HEK293T (cell line): ENCODE measurements at regions not wholly inside any gene's neighbourhood (a gene's known extent, or its start where the extent isn't known, plus 50 kb on each side); places are given as distances from the start of the nearest gene placed in this dataset.

Experiments
- CTCF ChIA-PET: fragments of 350-600 bp; formaldehyde crosslinking; extraction: SDS; loops from one replicate; lab custom pipeline; 2021; ENCODE audit warnings: antibody characterized with exemption, inconsistent platforms; lab: Yijun Ruan, JAX
- POLR2A ChIA-PET: fragments of 350-600 bp; formaldehyde crosslinking; extraction: SDS; loops from one replicate; lab custom pipeline; 2020; ENCODE audit warnings: antibody characterized with exemption, inconsistent platforms; lab: Yijun Ruan, JAX
- DNase-seq: peaks from one replicate; pipeline ENCODE4 v3.0.0; 2012; ENCODE audit warnings: mixed read lengths; ENCODE audit errors: extremely low spot score
- ARNT ChIP-seq: fragments of 450-650 bp; IDR thresholded peaks from 2 replicates; pipeline ENCODE4 v1.6.1; 2017; ENCODE audit warnings: mild to moderate bottlenecking
- BHLHE40 ChIP-seq: fragments of 450-650 bp; IDR thresholded peaks from 2 replicates; pipeline ENCODE4 v1.6.1; 2016; ENCODE audit warnings: mild to moderate bottlenecking, moderate library complexity, borderline replicate concordance
- CTBP1 ChIP-seq: fragments of 450-650 bp; IDR thresholded peaks from 2 replicates; pipeline ENCODE4 v1.6.1; 2016; ENCODE audit warnings: borderline replicate concordance
- ELF4 ChIP-seq: fragments of 450-650 bp; IDR thresholded peaks from 2 replicates; pipeline ENCODE4 v1.6.1; 2017; ENCODE audit warnings: antibody characterized with exemption
- FOXA1 ChIP-seq: fragments of 450-650 bp; IDR thresholded peaks from 2 replicates; pipeline ENCODE4 v1.6.1; 2016; ENCODE audit warnings: mild to moderate bottlenecking
- FOXK2 ChIP-seq: fragments of 450-650 bp; IDR thresholded peaks from 2 replicates; pipeline ENCODE4 v1.6.1; 2016; ENCODE audit warnings: mild to moderate bottlenecking
- FOXM1 ChIP-seq: fragments of 450-650 bp; IDR thresholded peaks from 2 replicates; pipeline ENCODE4 v1.6.1; 2017; ENCODE audit warnings: mild to moderate bottlenecking, borderline replicate concordance
- HDGF ChIP-seq: fragments of 450-650 bp; IDR thresholded peaks from 2 replicates; pipeline ENCODE4 v1.6.1; 2017; ENCODE audit warnings: antibody characterized with exemption, borderline replicate concordance
- L3MBTL2 ChIP-seq: fragments of 450-650 bp; conservative IDR thresholded peaks from 2 replicates; pipeline ENCODE4 v1.6.1; 2016; ENCODE audit warnings: mild to moderate bottlenecking
- LEF1 ChIP-seq: fragments of 450-650 bp; IDR thresholded peaks from 2 replicates; pipeline ENCODE4 v1.6.1; 2017; ENCODE audit warnings: mild to moderate bottlenecking, borderline replicate concordance
- NFRKB ChIP-seq: fragments of 450-650 bp; IDR thresholded peaks from 2 replicates; pipeline ENCODE4 v1.6.1; 2016; ENCODE audit warnings: mild to moderate bottlenecking, moderate library complexity
- PKNOX1 ChIP-seq: fragments of 450-650 bp; IDR thresholded peaks from 2 replicates; pipeline ENCODE4 v1.6.1; 2016
- SP1 ChIP-seq: fragments of 450-650 bp; IDR thresholded peaks from 2 replicates; pipeline ENCODE4 v1.6.1; 2017
- SUZ12 ChIP-seq: fragments of 450-650 bp; IDR thresholded peaks from 2 replicates; pipeline ENCODE4 v1.6.1; 2016; ENCODE audit warnings: mild to moderate bottlenecking
- TARDBP ChIP-seq: fragments of 450-650 bp; IDR thresholded peaks from 2 replicates; pipeline ENCODE4 v1.6.1; 2016
- ZNF384 ChIP-seq: fragments of 450-650 bp; IDR thresholded peaks from 2 replicates; pipeline ENCODE4 v1.6.1; 2016

DNA sequence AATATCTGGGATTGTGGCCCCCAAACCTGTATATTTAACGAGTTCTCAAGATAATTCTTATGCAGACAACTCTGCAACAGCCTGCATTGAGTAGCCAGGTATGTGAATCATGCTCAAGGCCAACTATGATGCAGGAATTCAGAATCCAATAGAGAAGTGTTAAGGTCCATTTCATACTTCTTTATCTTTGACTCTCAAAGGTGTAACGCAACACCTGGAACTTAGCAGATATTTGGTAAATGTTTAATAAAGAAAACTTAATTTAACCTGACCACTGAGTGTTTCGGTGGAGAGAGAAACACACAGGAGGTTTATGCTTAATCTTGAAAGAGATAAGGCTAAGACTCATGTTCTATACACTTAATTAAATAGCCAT is 156.5 kb upstream of the PLEKHG7 start:
- TF ChIP-seq ELF4 (no peak), BHLHE40 (no peak), L3MBTL2 (no peak), ARNT (no peak), FOXK2 (no peak), CTBP1 (no peak), LEF1 (no peak), SUZ12 (no peak), SP1 (no peak), FOXA1 (no peak), NFRKB (no peak), ZNF384 (no peak), TARDBP (no peak), FOXM1 (no peak), PKNOX1 (no peak), HDGF (no peak)
- ChIA-PET POLR2A (no interaction called here), CTCF (no interaction called here)
- no peak for DNase-seq

- TF ChIP-seq SP1 (no peak), FOXM1 (no peak), FOXK2 (no peak), LEF1 (no peak), PKNOX1 (no peak), CTBP1 (no peak), TARDBP (no peak), ARNT (no peak), ELF4 (no peak), FOXA1 (no peak), SUZ12 (no peak), HDGF (no peak), BHLHE40 (no peak), NFRKB (no peak), ZNF384 (no peak), L3MBTL2 (no peak)
- no peak for DNase-seq
- ChIA-PET POLR2A (interaction anchor here (1.1 kb wide), 1 partner anchor 399 kb away, joined by 3 read pairs; the partner anchor contains the start of gene BTG1), CTCF (no interaction called here)
These were observed 158.5 kb upstream of the PLEKHG7 start for GRCh38 chr12:92544322-92544721.

GRCh38 chr12:92543840-92544239 is 158.9 kb upstream of the PLEKHG7 start:
- POLR2A ChIA-PET = interaction anchor here (1.1 kb wide), 1 partner anchor 398 kb away, joined by 3 read pairs; the partner anchor contains the start of gene BTG1
- CTCF ChIA-PET = no interaction called here
- DNase-seq = no peak
- TF ChIP-seq ELF4 (no peak), HDGF (no peak), CTBP1 (no peak), LEF1 (no peak), PKNOX1 (no peak), TARDBP (no peak), ZNF384 (no peak), FOXM1 (no peak), NFRKB (no peak), ARNT (no peak), FOXK2 (no peak), BHLHE40 (no peak), SUZ12 (no peak), FOXA1 (no peak), L3MBTL2 (no peak), SP1 (no peak)

GRCh38 chr12:92543359-92543758 is 159.4 kb upstream of the PLEKHG7 start:
- POLR2A ChIA-PET = interaction anchor here (1.1 kb wide), 1 partner anchor 398 kb away, joined by 3 read pairs; the partner anchor contains the start of gene BTG1
- DNase-seq = no peak
- no peak for TF ChIP-seq HDGF
- no peak for TF ChIP-seq SUZ12
- no peak for TF ChIP-seq ZNF384
- no peak for TF ChIP-seq SP1
- TF ChIP-seq LEF1 = no peak
- TF ChIP-seq BHLHE40 = no peak
- no peak for TF ChIP-seq ARNT
- no peak for TF ChIP-seq PKNOX1
- CTCF ChIA-PET = no interaction called here

DNA sequence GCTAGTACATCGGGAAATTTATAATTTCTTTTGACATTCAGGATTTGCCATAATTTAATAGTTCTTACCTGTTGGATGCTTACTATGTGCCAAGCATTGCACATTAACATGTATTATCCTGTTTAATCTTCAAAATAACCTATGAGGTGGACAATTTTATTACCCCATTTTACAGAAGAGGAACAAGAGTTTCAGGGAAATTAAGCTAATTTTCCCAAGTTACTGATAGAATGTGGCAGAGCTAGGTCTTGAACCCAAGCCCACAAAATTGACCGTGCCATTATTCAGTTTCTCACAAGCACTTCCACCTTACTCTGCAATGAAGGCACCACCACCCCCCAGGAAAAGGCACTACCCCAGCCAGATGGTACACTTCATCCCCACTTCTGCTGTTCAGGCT is 161.1 kb upstream of the PLEKHG7 start:
- TF ChIP-seq LEF1 (no peak), HDGF (no peak), BHLHE40 (no peak), ELF4 (no peak), SUZ12 (no peak), ZNF384 (no peak), NFRKB (no peak), FOXK2 (no peak), SP1 (no peak), PKNOX1 (no peak), L3MBTL2 (no peak), TARDBP (no peak), FOXA1 (no peak), ARNT (no peak), FOXM1 (no peak), CTBP1 (no peak)
- DNase-seq = no peak
- POLR2A ChIA-PET = no interaction called here
- CTCF ChIA-PET = no interaction called here
